SW 1271 (cell line): ENCODE measurements at regions not wholly inside any gene's neighbourhood (a gene's known extent, or its start where the extent isn't known, plus 50 kb on each side); places are given as distances from the start of the nearest gene placed in this dataset.
A peak's percentile ranks its signal among the peaks of the same experiment; 100 is the strongest.
"Not testable (repeated sequence)": the region's sequence is repeated elsewhere in the genome, so short reads cannot be mapped to it uniquely, and the experiment has no call there.

Source experiments
- DNase-seq, 2 experiments: peaks; one replicate each; lab custom pipeline; 2025; lab: John Stamatoyannopoulos, UW

- not testable (repeated sequence) for DNase-seq
These were observed 50.6 kb upstream of the MYL10 start for GRCh38 chr7:101679653-101680173.

DNA sequence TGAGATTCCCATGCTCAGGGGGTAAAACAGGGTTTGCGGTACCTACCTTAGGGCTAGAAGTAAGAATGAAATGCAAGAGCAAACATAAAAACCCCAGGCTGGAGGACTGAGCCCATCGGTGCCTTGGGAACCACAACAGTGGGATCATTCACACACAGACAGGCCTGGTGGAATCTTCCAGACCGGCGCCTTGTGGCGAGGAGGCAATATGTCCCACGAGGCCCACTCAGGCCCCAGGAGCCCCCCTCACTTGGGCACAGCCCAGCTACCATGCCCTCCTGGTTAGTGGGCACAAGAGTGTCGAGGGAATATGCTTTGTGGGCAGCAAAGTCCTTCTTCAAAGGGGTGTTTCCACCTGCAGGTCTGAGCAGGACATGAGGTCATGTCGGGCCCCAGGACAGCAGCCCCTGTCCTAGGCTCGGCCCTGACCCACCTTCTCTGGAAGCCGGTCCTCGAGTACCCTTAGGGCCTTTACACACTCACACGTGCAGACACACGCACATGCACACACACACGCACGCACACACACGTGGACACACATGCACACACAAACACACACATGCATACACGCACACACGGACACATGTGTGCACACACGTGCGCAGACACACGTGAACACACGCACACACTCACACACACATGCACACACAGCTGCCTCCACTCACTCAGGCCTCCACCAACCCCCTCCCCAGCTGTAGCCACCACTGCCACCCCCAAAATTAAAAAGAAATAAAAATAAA is 51.5 kb upstream of the MYL10 start:
- no peak for DNase-seq

GRCh38 chr7:101681170-101682007 is 52.3 kb upstream of the MYL10 start:
- peak; percentile 48 to 64 for DNase-seq

- no peak for DNase-seq
These were observed 55.9 kb upstream of the MYL10 start for GRCh38 chr7:101684983-101685330.

DNA sequence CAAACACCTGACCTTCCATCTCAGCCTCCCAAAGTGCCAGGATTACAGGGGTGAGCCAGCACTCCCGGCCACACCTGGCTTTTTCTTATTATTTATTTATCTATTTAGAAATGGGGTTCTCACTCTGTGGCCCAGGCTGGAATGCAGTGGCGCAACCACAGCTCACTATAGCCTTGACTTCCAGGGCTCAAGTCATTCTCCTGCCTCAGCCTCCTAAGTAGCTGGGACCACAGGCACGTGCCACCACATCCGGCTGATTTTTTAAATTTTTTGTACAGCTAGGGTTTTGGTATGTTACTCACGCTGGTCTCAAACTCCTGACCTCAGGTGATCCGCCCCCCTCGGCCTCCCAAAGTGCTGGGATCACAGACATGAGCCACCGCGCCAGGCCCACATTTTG is 56.9 kb upstream of the MYL10 start:
- no peak for DNase-seq

DNA sequence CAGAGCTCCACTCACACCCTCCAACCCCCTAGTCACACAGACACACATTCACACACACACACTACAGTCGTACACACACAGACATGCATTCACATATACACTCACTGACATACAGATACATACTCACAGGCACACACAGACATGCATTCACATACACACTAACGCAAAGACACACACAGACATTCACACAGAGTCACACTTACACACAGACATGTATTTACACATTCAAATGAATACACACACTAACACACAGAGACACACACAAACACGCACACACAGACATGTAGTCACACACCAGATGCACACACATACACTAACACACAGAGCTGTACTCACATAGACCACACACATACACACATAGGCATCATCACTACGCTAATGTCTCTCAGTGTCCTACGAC is 58.0 kb upstream of the MYL10 start:
- DNase-seq, result no peak

DNA sequence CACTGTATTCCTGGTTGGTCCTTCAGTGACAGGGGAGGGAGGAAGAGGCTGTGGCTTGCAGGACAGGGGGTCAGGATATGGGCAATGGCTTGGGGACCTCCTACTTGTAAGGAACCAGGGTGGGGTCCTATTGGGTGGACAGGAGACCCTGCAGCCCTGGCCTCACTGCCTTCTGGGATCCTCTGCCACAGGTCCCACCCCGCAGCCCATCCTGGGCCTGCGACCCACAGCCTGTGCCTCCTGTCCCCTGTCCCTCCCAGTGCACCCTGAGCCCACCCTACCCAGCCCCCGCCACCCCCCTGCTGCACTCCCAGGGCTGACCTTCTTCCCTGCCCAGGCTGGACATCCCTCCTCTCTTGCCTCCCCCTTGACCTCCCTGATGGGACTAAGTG is 58.7 kb upstream of the MYL10 start:
- DNase-seq, result no peak

- DNase-seq, result peak in 1 of 2 experiments; percentile 45
These were observed 59.2 kb upstream of the MYL10 start for GRCh38 chr7:101688183-101688831.

GRCh38 chr7:101688995-101689907 is 60.2 kb upstream of the MYL10 start:
- DNase-seq, result no peak

GRCh38 chr7:101690061-101690460 is 61.0 kb upstream of the MYL10 start:
- DNase-seq, result no peak

DNA sequence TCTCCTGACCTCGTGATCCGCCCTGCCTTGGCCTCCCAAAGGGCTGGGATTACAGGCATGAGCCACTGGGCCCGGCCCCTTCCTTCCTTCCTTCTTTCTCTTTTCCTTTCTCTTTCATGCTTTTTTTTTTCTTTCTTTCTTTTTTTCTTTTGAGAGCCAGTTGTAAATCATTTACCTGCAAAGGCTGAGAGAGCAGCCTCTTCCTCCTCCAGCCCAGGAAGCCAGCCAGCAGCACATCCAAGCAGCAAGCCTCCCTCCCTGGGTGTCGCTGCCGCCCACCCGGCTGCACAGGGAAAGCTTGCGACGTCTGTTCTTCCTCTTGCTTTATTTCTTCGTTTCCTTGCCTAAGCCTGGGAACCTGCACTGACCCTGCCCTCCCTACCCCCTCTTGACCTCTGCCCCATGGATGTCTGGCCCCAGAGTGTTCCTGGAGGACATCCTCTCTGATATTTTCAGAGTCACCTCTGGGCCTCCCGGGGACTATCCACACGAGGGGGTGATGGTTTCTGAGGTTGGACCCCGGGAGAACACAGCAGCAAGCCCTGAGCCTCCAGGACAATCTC is 62.8 kb upstream of the MYL10 start:
- no peak for DNase-seq

- DNase-seq, result no peak
These were observed 64.5 kb upstream of the MYL10 start for GRCh38 chr7:101693498-101694091.

- no peak for DNase-seq
These were observed 69.9 kb upstream of the MYL10 start for GRCh38 chr7:101698964-101699363.

- no peak for DNase-seq
These were observed 70.3 kb upstream of the MYL10 start for GRCh38 chr7:101699399-101699798.

DNA sequence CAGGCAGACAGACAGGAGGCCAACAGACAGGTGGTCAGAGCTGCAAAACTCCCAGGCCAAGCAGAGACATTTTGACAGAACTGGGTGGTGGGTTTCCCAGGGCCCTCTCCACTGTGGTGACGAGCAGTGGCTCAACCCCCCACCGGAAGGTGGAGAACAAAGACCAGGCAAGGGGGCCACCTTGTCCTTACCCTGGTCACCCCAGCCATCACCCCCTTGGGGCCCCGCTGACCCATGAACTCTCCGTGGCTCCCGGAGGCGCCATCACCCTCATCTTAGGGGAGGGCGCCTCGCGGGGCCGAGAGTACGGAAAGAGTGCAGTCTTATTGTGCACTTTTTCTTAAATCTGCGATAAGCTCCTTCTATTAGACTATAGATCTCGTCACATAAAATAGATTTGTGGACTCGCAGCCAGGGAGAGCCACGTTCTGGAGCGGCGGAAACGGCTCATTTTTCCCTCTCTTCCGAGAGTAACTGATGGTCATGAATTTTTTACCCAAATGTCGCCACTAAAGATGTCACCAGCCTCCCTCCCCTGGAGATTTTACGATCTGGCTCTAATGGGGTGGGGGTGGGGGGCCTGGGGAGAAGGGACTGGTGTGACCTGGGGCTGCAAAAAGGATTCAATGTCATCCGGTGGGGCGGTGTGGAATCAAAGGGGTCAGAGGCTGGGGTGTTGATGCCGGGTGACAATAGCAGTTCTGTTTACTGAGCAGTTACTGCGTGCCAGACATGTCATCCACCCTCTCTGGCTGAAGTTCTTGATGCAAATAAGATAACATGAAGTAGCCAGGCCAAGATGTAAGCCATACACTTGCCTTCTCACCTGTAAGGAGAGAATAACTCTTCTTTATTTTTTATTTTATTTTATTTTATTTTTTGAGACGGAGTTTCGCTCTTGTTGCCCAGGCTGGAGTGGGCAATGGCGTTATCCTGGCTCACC is 71.1 kb upstream of the MYL10 start:
- no peak for DNase-seq

DNA sequence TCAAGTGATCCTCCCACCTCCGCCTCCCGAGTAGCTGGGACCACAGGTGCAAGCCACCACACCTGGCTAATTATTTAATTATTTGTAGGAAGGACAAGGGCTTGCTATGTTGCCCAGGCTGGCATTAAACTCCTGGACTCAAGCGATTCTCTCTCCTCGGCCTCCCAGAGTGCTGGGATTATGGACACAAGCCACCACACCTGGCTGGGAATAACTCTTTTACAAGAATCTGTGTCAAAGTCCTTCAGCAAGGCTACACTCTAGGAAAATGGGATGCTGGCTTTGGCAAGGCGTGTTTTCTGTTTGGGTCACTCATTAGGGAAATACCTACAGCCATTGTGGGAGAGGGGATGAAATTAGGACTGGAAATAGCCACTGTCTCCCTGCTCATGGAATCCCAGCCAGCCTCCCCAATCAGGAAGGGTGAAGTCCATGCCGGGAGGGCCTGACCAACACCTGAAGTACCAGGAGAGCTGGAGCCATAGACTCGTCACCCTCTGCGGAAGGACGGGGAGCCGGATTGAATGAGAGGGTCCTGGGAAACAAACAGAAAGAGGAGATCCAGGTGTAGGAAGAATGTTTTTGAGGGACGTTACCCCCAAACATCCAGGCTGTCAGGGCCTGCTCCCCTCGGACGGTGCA is 72.2 kb upstream of the MYL10 start:
- no peak for DNase-seq

- no peak for DNase-seq
These were observed 73.3 kb upstream of the MYL10 start for GRCh38 chr7:101702362-101702850.

DNA sequence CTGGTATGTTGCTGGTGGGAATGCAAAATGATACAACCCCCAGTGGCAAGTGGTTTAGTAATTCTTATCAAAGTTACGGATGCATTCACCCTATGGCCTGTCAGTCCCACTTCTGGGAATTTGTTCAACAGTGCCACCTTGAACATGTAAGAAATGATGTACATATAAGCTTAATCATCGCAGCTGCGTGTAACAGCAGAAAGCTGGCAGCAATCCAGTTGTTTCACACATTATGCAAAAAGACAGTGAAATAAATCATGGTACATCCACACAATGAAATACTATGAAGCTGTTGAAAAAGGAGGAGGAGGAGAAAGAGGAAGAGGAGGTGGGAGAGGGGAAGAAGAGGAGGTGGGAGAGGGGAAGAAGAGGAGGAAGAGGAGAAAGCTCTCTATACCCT is 76.2 kb upstream of the MYL10 start:
- no peak for DNase-seq

DNA sequence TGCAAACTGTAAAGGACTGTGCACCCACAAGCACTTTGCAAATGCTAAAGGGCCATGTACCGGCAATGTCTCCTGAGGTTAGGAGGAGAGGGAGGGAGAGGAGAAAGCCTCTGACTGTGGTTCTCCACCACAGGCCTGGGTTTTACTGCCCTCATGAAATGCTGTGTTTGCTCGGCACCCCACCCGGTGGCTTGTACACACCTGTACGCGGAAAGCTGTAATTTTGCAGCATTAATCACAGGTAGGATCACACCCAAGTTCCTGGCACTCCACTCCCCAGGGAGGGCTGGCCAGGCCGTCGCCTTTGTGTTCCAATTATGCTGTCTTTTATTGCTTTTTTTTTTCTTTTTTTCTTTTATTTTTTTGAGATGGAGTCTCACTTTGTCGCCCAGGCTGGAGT is 78.5 kb upstream of the MYL10 start:
- DNase-seq, result no peak
